ENCODE measurements at regions not wholly inside any gene's neighbourhood (a gene's known extent, or its start where the extent isn't known, plus 50 kb on each side); places are given as distances from the start of the nearest gene placed in this dataset.

DNA sequence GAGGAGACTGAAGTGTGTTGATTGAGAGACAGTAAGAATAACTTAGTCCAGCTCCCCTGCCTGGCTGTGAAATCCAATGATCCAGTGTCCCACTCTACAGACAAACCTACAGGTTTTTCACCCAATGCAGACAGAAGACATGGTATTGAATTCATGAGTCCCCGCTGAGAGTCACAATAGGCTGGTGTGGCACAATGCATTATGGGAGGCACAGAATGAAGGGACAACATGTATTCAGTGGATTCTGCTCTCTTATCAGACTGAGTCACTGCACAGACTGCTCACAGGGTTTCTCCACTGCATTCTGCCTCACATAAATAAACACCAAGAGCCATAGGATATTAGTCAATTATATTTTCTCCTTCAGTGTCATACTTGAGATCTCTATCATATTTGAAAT is 55.2 kb upstream of the TOP3B start:
- DNase-seq: no peak
- H3K36me3 ChIP-seq (ENCODE audit: insufficient read depth, low read length): no peaks in the 10 kb centered on the region
- intact Hi-C loops (cut with micrococcal nuclease): no loop called here
- no peak overlapping the region for H3K27ac ChIP-seq (ENCODE audit: low read depth, low read length)
- no peaks in the 10 kb centered on the region for H3K27me3 ChIP-seq (ENCODE audit: insufficient read depth, low read length)
- Mint-ChIP-seq H3K4me3 (no peak overlapping the region), H3K27ac (no peak overlapping the region), H3K4me1 (no peaks in the 10 kb centered on the region), H3K9me3 (no peaks in the 10 kb centered on the region), H3K36me3 (no peaks in the 10 kb centered on the region), H3K27me3 (peaks cover 6 to 9% of the 10 kb centered on the region in 2 donors)
- CTCF ChIA-PET (ENCODE audit: partially characterized antibody): no interaction called here
- no peaks in the 10 kb centered on the region for H3K9me3 ChIP-seq (ENCODE audit: control insufficient read depth in 1 of 2, low read length in 2 of 2)
- POLR2A ChIA-PET (ENCODE audit: partially characterized antibody): no interaction called here
- no peaks in the 10 kb centered on the region for H3K4me1 ChIP-seq (ENCODE audit: insufficient read depth, low read length)
- no peak overlapping the region for H3K4me3 ChIP-seq (ENCODE audit: low read length in 2 of 2)

DNA sequence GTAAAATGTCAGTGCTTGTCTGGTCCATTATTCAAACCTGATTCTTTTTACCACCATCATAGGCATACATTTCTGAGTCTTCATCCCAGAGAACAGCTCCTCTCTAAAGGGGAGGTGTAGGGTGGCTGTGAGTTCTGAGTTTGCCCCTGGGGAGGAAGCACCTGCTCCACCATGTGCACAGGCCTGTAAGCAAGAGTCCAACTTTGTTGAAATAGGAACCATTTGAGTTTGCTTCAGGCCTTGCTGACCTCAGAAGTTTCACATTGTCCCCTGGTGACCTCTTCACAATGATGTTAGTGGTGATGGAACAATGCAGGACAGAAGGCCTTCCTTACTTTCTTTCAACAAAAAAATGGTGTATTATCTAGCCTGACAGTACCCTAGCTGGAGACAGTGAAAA is 54.6 kb upstream of the TOP3B start:
- Mint-ChIP-seq H3K36me3 (no peaks in the 10 kb centered on the region), H3K27me3 (peaks cover 6 to 9% of the 10 kb centered on the region in 2 donors), H3K4me1 (no peaks in the 10 kb centered on the region), H3K27ac (no peak overlapping the region), H3K9me3 (no peaks in the 10 kb centered on the region), H3K4me3 (no peak overlapping the region)
- DNase-seq: no peak
- intact Hi-C loops (cut with micrococcal nuclease): no loop called here
- Histone ChIP-seq H3K4me3 (ENCODE audit: low read length in 2 of 2) (no peak overlapping the region), H3K9me3 (ENCODE audit: control insufficient read depth in 1 of 2, low read length in 2 of 2) (no peaks in the 10 kb centered on the region), H3K27ac (ENCODE audit: low read depth, low read length) (no peak overlapping the region), H3K36me3 (ENCODE audit: insufficient read depth, low read length) (no peaks in the 10 kb centered on the region), H3K4me1 (ENCODE audit: insufficient read depth, low read length) (no peaks in the 10 kb centered on the region), H3K27me3 (ENCODE audit: insufficient read depth, low read length) (no peaks in the 10 kb centered on the region)
- ChIA-PET CTCF (ENCODE audit: partially characterized antibody) (no interaction called here), POLR2A (ENCODE audit: partially characterized antibody) (no interaction called here)

DNA sequence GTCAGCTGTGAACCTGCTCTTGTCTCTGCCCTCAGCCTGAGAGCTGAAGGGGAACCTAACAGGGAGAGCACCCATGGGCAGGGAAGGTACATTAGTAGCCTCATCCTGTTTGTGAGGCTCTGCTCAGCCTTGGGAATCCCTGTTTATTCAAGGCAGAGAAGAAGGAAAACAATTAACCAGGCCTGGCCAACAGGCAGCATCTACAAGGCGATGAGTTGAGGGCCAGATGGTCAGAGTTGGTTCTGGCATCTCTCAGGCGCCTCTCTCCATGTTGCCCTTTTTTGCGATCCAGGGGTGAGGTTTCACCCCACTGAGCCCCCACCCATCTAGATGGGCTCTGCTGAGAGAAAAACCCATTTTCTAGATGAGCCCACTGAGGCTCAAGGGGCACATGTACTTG is 54.0 kb upstream of the TOP3B start:
- Histone ChIP-seq H3K27me3 (ENCODE audit: insufficient read depth, low read length) (no peaks in the 10 kb centered on the region), H3K9me3 (ENCODE audit: control insufficient read depth in 1 of 2, low read length in 2 of 2) (no peaks in the 10 kb centered on the region), H3K36me3 (ENCODE audit: insufficient read depth, low read length) (no peaks in the 10 kb centered on the region), H3K4me1 (ENCODE audit: insufficient read depth, low read length) (no peaks in the 10 kb centered on the region), H3K4me3 (ENCODE audit: low read length in 2 of 2) (no peak overlapping the region), H3K27ac (ENCODE audit: low read depth, low read length) (no peak overlapping the region)
- H3K27ac Mint-ChIP-seq: no peak overlapping the region
- H3K36me3 Mint-ChIP-seq: no peaks in the 10 kb centered on the region
- CTCF ChIA-PET (ENCODE audit: partially characterized antibody): no interaction called here
- no peak for DNase-seq
- no peaks in the 10 kb centered on the region for H3K9me3 Mint-ChIP-seq
- intact Hi-C loops (cut with micrococcal nuclease): no loop called here
- H3K4me3 Mint-ChIP-seq: no peak overlapping the region
- peaks cover 6 to 9% of the 10 kb centered on the region in 2 donors for H3K27me3 Mint-ChIP-seq
- no peaks in the 10 kb centered on the region for H3K4me1 Mint-ChIP-seq
- POLR2A ChIA-PET (ENCODE audit: partially characterized antibody): no interaction called here

DNA sequence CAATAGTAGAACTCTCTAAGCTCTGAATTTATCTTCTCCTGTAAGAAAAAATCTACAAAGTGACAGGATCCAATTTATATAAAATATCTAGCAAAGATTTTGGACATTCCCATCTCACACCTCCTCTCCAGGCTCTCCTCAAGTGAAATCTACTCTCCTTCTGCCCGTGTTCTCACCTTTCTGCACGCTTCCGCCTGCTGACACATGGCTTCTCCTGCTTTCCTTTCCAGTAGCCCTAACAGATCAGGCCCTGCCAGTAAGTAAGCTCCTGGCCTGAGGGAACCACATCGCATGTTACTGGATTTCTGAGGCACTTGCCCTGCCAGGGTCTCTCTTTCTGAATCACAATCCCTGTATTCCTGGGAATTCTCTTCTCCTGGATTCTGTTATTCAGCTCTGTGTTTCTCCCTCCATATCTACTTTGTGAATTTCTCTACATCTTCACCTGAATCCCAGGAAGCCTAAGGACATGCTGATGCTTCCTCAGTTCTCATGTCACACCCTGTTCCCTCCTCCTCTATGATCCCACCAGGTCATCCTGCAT is 53.3 kb upstream of the TOP3B start:
- Mint-ChIP-seq H3K27me3 (peaks cover 6 to 9% of the 10 kb centered on the region in 2 donors), H3K9me3 (no peaks in the 10 kb centered on the region), H3K36me3 (no peaks in the 10 kb centered on the region), H3K27ac (no peak overlapping the region), H3K4me3 (no peak overlapping the region), H3K4me1 (no peaks in the 10 kb centered on the region)
- H3K27ac ChIP-seq (ENCODE audit: low read depth, low read length): no peak overlapping the region
- POLR2A ChIA-PET (ENCODE audit: partially characterized antibody): no interaction called here
- H3K9me3 ChIP-seq (ENCODE audit: control insufficient read depth in 1 of 2, low read length in 2 of 2): no peaks in the 10 kb centered on the region
- no peaks in the 10 kb centered on the region for H3K36me3 ChIP-seq (ENCODE audit: insufficient read depth, low read length)
- intact Hi-C loops (cut with micrococcal nuclease): no loop called here
- CTCF ChIA-PET (ENCODE audit: partially characterized antibody): no interaction called here
- DNase-seq: no peak
- no peaks in the 10 kb centered on the region for H3K4me1 ChIP-seq (ENCODE audit: insufficient read depth, low read length)
- H3K27me3 ChIP-seq (ENCODE audit: insufficient read depth, low read length): no peaks in the 10 kb centered on the region
- no peak overlapping the region for H3K4me3 ChIP-seq (ENCODE audit: low read length in 2 of 2)

DNA sequence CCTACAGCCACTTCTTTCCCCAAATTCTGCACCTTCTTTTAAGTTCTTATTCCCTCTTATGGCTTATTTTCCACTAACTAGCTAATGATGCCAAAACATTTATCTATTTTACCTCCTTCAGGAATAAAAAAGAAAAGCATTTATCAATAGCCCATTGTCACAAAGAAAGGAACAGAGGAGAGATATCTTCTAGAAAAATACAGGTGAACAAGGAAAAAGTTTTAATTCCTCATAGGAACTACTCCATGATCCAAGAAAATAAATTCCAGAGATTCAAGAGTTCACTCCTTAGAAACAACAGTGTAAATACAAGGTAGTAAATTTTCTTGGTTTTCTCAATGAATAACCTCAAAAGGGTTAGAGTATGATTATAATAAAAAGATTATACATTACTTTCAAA is 52.6 kb upstream of the TOP3B start:
- Histone ChIP-seq H3K27me3 (ENCODE audit: insufficient read depth, low read length) (no peaks in the 10 kb centered on the region), H3K4me3 (ENCODE audit: low read length in 2 of 2) (no peak overlapping the region), H3K27ac (ENCODE audit: low read depth, low read length) (no peak overlapping the region), H3K9me3 (ENCODE audit: control insufficient read depth in 1 of 2, low read length in 2 of 2) (no peaks in the 10 kb centered on the region), H3K4me1 (ENCODE audit: insufficient read depth, low read length) (no peaks in the 10 kb centered on the region), H3K36me3 (ENCODE audit: insufficient read depth, low read length) (no peaks in the 10 kb centered on the region)
- peaks cover 5 to 9% of the 10 kb centered on the region in 2 donors for H3K27me3 Mint-ChIP-seq
- H3K36me3 Mint-ChIP-seq: no peaks in the 10 kb centered on the region
- H3K9me3 Mint-ChIP-seq: no peaks in the 10 kb centered on the region
- intact Hi-C loops (cut with micrococcal nuclease): no loop called here
- no peak overlapping the region for H3K4me3 Mint-ChIP-seq
- H3K27ac Mint-ChIP-seq: no peak overlapping the region
- ChIA-PET POLR2A (ENCODE audit: partially characterized antibody) (no interaction called here), CTCF (ENCODE audit: partially characterized antibody) (no interaction called here)
- DNase-seq: no peak
- H3K4me1 Mint-ChIP-seq: no peaks in the 10 kb centered on the region

DNA sequence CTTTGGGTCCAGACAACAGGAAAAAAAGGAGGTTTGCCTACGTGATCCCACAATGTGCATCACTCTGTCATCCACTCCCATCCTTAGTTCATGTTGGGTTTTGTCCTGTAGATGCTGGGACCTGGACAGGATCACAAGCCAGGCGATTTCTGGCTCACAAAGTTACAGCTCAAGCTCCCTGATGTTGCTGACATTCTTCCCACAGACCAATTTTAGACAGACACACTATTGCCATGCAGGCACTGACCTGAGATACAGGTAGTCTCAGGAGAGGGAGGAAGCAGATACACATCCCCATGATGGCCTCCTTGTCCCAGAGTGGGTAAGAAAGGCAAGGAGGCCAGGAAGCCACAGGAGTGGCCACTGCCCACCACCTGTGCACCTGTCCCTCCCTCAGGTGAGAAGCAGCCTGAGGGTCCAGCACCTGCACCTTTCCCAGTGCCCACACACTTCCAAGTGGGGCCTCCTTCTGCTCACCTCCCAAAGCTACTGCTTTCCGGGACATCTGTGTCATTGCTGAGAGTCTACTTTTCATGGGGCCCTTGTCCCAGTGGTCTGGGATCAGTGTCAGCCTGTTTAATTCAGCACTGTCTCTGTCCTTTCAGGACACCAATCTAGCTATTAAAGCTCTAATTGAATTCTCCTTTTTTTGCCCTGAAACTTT is 52.0 kb upstream of the TOP3B start:
- Histone ChIP-seq H3K9me3 (ENCODE audit: control insufficient read depth in 1 of 2, low read length in 2 of 2) (no peaks in the 10 kb centered on the region), H3K27ac (ENCODE audit: low read depth, low read length) (no peak overlapping the region), H3K4me1 (ENCODE audit: insufficient read depth, low read length) (no peaks in the 10 kb centered on the region), H3K36me3 (ENCODE audit: insufficient read depth, low read length) (no peaks in the 10 kb centered on the region), H3K27me3 (ENCODE audit: insufficient read depth, low read length) (no peaks in the 10 kb centered on the region), H3K4me3 (ENCODE audit: low read length in 2 of 2) (no peak overlapping the region)
- no peaks in the 10 kb centered on the region for H3K4me1 Mint-ChIP-seq
- H3K4me3 Mint-ChIP-seq: no peak overlapping the region
- H3K27ac Mint-ChIP-seq: no peak overlapping the region
- no peaks in the 10 kb centered on the region for H3K9me3 Mint-ChIP-seq
- POLR2A ChIA-PET (ENCODE audit: partially characterized antibody): no interaction called here
- H3K36me3 Mint-ChIP-seq: no peaks in the 10 kb centered on the region
- no peak for DNase-seq
- peaks cover 2 to 9% of the 10 kb centered on the region in 2 donors for H3K27me3 Mint-ChIP-seq
- CTCF ChIA-PET (ENCODE audit: partially characterized antibody): no interaction called here
- intact Hi-C loops (cut with micrococcal nuclease): no loop called here

DNA sequence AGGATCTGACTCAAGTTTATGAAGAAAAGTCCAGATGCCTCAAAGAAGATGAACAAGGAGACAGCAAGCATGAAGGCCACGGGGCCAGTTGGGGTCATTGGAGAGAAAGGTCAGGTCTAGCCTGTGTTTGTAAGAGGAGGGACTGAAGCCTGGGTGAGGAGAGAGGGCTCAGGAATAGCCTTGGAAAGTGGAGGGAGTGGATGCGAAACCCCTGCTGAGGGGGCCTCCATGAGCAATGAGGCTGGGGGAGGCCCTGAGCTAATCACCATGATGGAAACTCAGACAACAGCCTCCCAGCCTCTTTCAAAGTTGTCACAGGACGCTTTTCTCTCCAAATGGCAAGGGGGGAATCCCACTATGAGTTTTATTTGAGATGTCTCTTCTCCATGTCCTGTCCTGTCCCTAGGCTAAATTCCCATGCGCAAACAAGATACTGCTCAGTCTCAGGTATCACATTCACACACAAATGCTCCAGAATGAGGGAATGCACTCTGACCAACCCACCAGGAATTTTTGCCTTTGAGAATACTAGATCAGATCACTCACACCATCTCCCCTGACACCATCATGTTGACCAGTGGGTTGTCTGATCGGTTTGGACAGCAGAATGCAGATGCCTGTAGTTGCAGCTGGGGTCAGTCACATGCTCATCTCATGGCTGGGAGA is 51.3 kb upstream of the TOP3B start:
- CTCF ChIA-PET (ENCODE audit: partially characterized antibody): no interaction called here
- no peaks in the 10 kb centered on the region for H3K27me3 ChIP-seq (ENCODE audit: insufficient read depth, low read length)
- no peaks in the 10 kb centered on the region for H3K9me3 ChIP-seq (ENCODE audit: control insufficient read depth in 1 of 2, low read length in 2 of 2)
- no peak overlapping the region for H3K4me3 ChIP-seq (ENCODE audit: low read length in 2 of 2)
- no peak overlapping the region for H3K4me3 Mint-ChIP-seq
- no peak overlapping the region for H3K27ac ChIP-seq (ENCODE audit: low read depth, low read length)
- no peaks in the 10 kb centered on the region for H3K36me3 Mint-ChIP-seq
- POLR2A ChIA-PET (ENCODE audit: partially characterized antibody): no interaction called here
- H3K36me3 ChIP-seq (ENCODE audit: insufficient read depth, low read length): no peaks in the 10 kb centered on the region
- intact Hi-C loops (cut with micrococcal nuclease): no loop called here
- H3K27ac Mint-ChIP-seq: no peak overlapping the region
- no peaks in the 10 kb centered on the region for H3K4me1 Mint-ChIP-seq
- H3K4me1 ChIP-seq (ENCODE audit: insufficient read depth, low read length): no peaks in the 10 kb centered on the region
- no peaks in the 10 kb centered on the region for H3K9me3 Mint-ChIP-seq
- no peak for DNase-seq
- peaks cover 2 to 9% of the 10 kb centered on the region in 2 donors for H3K27me3 Mint-ChIP-seq

Data from CD4-positive, alpha-beta memory T cell (primary cell).